Activated CD8-positive, alpha-beta T cell treated with anti-CD3 and anti-CD28 coated beads for 36 hours (primary cell): ENCODE measurements at regions not wholly inside any gene's neighbourhood (a gene's known extent, or its start where the extent isn't known, plus 50 kb on each side); places are given as distances from the start of the nearest gene placed in this dataset.

Experiments
- ATAC-seq: fragments of 200-7000 bp; cut with Tn5 transposase; one replicate; pipeline ENCODE4 v1.10.0; 2021; ENCODE audit warnings: mild to moderate bottlenecking, moderate library complexity
- CTCF ChIA-PET: fragments of 350-600 bp; sonication (Branson Sonifier 250); formaldehyde crosslinking; loops from one replicate; lab custom pipeline; 2021; ENCODE audit warnings: antibody characterized with exemption; lab: Charles Lee
- POLR2A ChIA-PET: fragments of 350-600 bp; sonication (Branson Sonifier 250); formaldehyde crosslinking; loops from one replicate; lab custom pipeline; 2021; ENCODE audit warnings: antibody characterized with exemption; lab: Charles Lee
- DNase-seq: peaks from one replicate; pipeline ENCODE4 v3.0.0-alpha.2; 2020
- H3K27ac Mint-ChIP-seq: one replicate; pipeline ENCODE4 v1.8.0; 2021; ENCODE audit warnings: mild to moderate bottlenecking, mixed read lengths
- H3K27me3 Mint-ChIP-seq: one replicate; pipeline ENCODE4 v1.8.0; 2021; ENCODE audit warnings: mixed read lengths
- H3K36me3 Mint-ChIP-seq: one replicate; pipeline ENCODE4 v1.8.0; 2021; ENCODE audit warnings: low read depth, mixed read lengths
- H3K4me1 Mint-ChIP-seq: one replicate; pipeline ENCODE4 v1.8.0; 2021; ENCODE audit warnings: low read depth, mixed read lengths
- H3K4me3 Mint-ChIP-seq: one replicate; pipeline ENCODE4 v1.8.0; 2021; ENCODE audit warnings: mild to moderate bottlenecking, moderate library complexity, mixed read lengths
- H3K9me3 Mint-ChIP-seq: one replicate; pipeline ENCODE4 v1.8.0; 2021; ENCODE audit warnings: mixed read lengths
- CTCF ChIP-seq: fragments of 200-600 bp; IDR thresholded peaks from one replicate; pipeline ENCODE4 v1.8.0; 2022; ENCODE audit warnings: antibody characterized with exemption, mild to moderate bottlenecking
- intact Hi-C: fragments of 100-400 bp; cut with micrococcal nuclease; formaldehyde crosslinking; loops from one replicate; pipeline ENCODE4 v1.10.0; 2022

DNA sequence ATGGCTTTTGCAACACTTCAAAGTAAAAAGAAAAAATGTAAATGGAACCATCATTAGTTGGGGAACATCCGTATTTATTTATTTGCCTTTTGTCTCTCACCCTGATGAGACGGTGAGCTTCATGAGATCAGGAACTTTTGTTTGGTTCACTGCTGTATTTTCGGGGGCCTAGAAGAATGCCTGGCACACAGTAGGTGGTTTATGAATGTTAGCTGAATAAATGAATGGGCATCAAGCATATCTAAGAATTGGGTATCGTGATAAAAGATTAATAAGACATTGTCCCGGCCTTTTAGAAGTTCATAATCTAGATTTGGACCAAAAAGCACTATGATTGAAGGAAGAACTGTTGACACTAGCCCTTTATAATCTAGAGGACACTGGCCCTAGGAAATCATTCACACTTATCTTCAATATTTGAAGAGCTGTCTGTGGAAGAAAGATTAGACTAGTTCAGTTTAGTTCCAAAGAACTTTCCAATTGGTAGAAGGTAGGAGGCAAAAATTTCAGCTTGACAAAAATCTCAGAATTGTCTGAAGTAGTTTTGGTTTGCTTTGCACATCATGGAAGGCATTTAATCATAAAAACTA, 70.3 kb upstream of the CD83 start:
- TF ChIP-seq CTCF = no peak
- intact Hi-C loops = loop anchor here (5.0 kb wide), 1 partner anchor 135 kb away; no protein-coding TSS in a partner anchor
- peaks cover 19% of the 10 kb centered on the region for H3K27me3 Mint-ChIP-seq
- H3K9me3 Mint-ChIP-seq = no peaks in the 10 kb centered on the region
- H3K36me3 Mint-ChIP-seq = no peaks in the 10 kb centered on the region
- peaks cover 4% of the 10 kb centered on the region for H3K4me1 Mint-ChIP-seq
- POLR2A ChIA-PET = no interaction called here
- CTCF ChIA-PET = interaction anchor here (1.0 to 6.8 kb wide), 14 partner anchors 10 to 235 kb away, joined by 3 to 68 read pairs (median 9); partner anchors contain the start of gene RNF182
- H3K4me3 Mint-ChIP-seq = no peak overlapping the region
- no peak overlapping the region for H3K27ac Mint-ChIP-seq
- ATAC-seq (no peak), DNase-seq (no peak)

GRCh38 chr6:14048837-14049236, 68.7 kb upstream of the CD83 start:
- intact Hi-C loops = loop anchor here (5.0 kb wide), 1 partner anchor 137 kb away; no protein-coding TSS in a partner anchor
- Mint-ChIP-seq H3K27me3 (peaks cover 11% of the 10 kb centered on the region), H3K4me3 (no peak overlapping the region), H3K36me3 (no peaks in the 10 kb centered on the region), H3K4me1 (peaks cover 4% of the 10 kb centered on the region), H3K27ac (no peak overlapping the region), H3K9me3 (no peaks in the 10 kb centered on the region)
- no peak for TF ChIP-seq CTCF
- CTCF ChIA-PET = interaction anchor here (1.0 to 6.8 kb wide), 7 partner anchors 11 to 139 kb away, joined by 3 to 68 read pairs (median 20); no protein-coding TSS in a partner anchor
- ATAC-seq (no peak), DNase-seq (no peak)
- POLR2A ChIA-PET = interaction anchor here (0.7 kb wide), 1 partner anchor 71 kb away, joined by 3 read pairs; no protein-coding TSS in a partner anchor

DNA sequence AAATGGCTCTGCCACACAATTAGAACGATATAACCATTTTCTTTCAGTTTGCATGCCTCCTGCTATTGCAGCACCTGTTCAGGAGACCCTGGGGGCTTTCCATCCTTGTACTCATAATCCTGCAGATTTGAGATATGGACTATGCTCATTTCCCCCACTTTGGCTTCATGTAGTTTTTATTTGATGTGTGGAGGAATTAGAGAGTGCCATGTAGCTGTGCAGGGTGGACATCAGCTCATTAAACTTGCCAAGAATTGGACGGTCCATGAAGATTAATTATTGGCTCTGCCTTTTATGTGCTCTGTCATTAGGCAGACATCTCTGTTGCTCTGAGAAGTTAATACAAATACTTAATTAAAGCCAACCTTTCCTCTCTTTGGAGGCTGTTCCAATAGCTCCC, 66.2 kb upstream of the CD83 start:
- no peak overlapping the region for H3K4me3 Mint-ChIP-seq
- ChIA-PET POLR2A (no interaction called here), CTCF (interaction anchor here (0.8 to 1.9 kb wide), 6 partner anchors 12 to 143 kb away, joined by 3 to 7 read pairs (median 4); no protein-coding TSS in a partner anchor)
- TF ChIP-seq CTCF = no peak
- H3K27ac Mint-ChIP-seq = no peak overlapping the region
- peaks cover 10% of the 10 kb centered on the region for H3K27me3 Mint-ChIP-seq
- no peaks in the 10 kb centered on the region for H3K9me3 Mint-ChIP-seq
- no peak for DNase-seq
- H3K4me1 Mint-ChIP-seq = peaks cover 4% of the 10 kb centered on the region
- ATAC-seq = no peak
- intact Hi-C loops = no loop called here
- no peaks in the 10 kb centered on the region for H3K36me3 Mint-ChIP-seq

GRCh38 chr6:14053811-14054210, 63.8 kb upstream of the CD83 start:
- Mint-ChIP-seq H3K9me3 (no peaks in the 10 kb centered on the region), H3K4me1 (no peaks in the 10 kb centered on the region), H3K27me3 (peaks cover 12% of the 10 kb centered on the region), H3K27ac (no peak overlapping the region), H3K36me3 (no peaks in the 10 kb centered on the region), H3K4me3 (no peak overlapping the region)
- CTCF ChIA-PET = interaction anchor here (1.3 kb wide), 3 partner anchors 10 to 145 kb away, joined by 3 to 4 read pairs (median 4); no protein-coding TSS in a partner anchor
- DNase-seq = no peak
- TF ChIP-seq CTCF = no peak
- POLR2A ChIA-PET = no interaction called here
- no peak for ATAC-seq
- intact Hi-C loops = no loop called here

DNA sequence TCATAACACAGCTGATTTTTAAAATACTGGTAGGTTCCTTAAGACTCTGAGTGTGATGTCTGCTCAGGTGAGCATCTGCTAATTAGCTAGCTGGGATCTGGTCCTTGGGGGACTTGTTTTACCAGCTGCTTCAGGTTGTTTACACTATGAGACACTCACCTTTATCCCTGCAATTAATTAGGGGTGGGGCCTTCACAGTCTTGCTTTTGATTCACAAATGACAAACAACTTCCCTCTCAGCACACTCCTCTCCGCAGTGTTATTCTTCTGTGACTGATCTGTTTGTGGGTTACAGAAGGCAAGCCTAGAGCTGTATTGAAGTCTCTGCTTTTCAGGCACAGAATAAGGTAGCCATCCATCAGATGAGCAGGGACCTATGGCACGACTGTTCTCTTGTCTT, 62.0 kb upstream of the CD83 start:
- Mint-ChIP-seq H3K36me3 (no peaks in the 10 kb centered on the region), H3K27ac (no peak overlapping the region), H3K9me3 (no peaks in the 10 kb centered on the region), H3K4me3 (no peak overlapping the region), H3K27me3 (peaks cover 17% of the 10 kb centered on the region), H3K4me1 (no peaks in the 10 kb centered on the region)
- no peak for TF ChIP-seq CTCF
- no peak for ATAC-seq
- no peak for DNase-seq
- ChIA-PET CTCF (interaction anchor here (1.4 to 4.5 kb wide), 3 partner anchors 11 to 147 kb away, joined by 3 to 32 read pairs (median 4); no protein-coding TSS in a partner anchor), POLR2A (no interaction called here)
- intact Hi-C loops = no loop called here
